Endothelial cell of umbilical vein (primary cell): ENCODE measurements at regions not wholly inside any gene's neighbourhood (a gene's known extent, or its start where the extent isn't known, plus 50 kb on each side); places are given as distances from the start of the nearest gene placed in this dataset.

Experiments used
- BruUV-seq: library from RNA; stranded (reverse); fragments of 400-500 nt; replicated peaks from 2 replicates; lab custom pipeline; 2021; lab: Mats Ljungman, UMichigan
- CTCF ChIA-PET: fragments of 300-600, 350-600 bp; sonication (Branson Sonifier 250); formaldehyde crosslinking; loops from one replicate; lab custom pipeline; 2021; ENCODE audit warnings: antibody characterized with exemption, inconsistent platforms; lab: Charles Lee
- POLR2A ChIA-PET: fragments of 300-600, 350-600 bp; sonication (Branson Sonifier 250); formaldehyde crosslinking; loops from one replicate; lab custom pipeline; 2021; ENCODE audit warnings: antibody characterized with exemption, inconsistent platforms; lab: Charles Lee
- DNase-seq: peaks from one replicate; pipeline ENCODE4 v3.0.0-alpha.2; 2011; ENCODE audit warnings: low read depth, low spot score
- FAIRE-seq: peaks from 2 replicates; lab custom pipeline; 2011; peaks lifted over from hg19 to GRCh38; lab: Jason Lieb, UNC
- H2AFZ ChIP-seq: 2 replicates; pipeline ENCODE4 v1.6.0; 2012; ENCODE audit warnings: low read depth, low read length, control low read depth, inconsistent platforms
- H3K27ac ChIP-seq: 2 replicates; pipeline ENCODE4 v1.5.1; 2011; ENCODE audit warnings: low read depth, mild to moderate bottlenecking, control low read depth, low read length, moderate library complexity; ENCODE audit not compliant: insufficient read depth
- H3K27me3 ChIP-seq, 2 experiments: 2 replicates each; pipeline versions ENCODE4 v1.6.0 to v1.6.1; 2011; ENCODE audit warnings: low read length in 2 of 2, mixed read lengths in 1 of 2; ENCODE audit not compliant: control insufficient read depth in 2 of 2, insufficient read depth in 2 of 2
- H3K36me3 ChIP-seq, 2 experiments: 2 replicates in 1 of 2; 3 replicates in 1 of 2; pipeline ENCODE4 v1.5.1; 2011; ENCODE audit warnings: low read length in 2 of 2, mild to moderate bottlenecking in 1 of 2, moderate library complexity in 1 of 2; ENCODE audit not compliant: control insufficient read depth in 2 of 2, insufficient read depth in 2 of 2; ENCODE audit errors: extremely low read depth in 1 of 2
- H3K4me1 ChIP-seq: 3 replicates; pipeline ENCODE4 v1.5.1; 2011; ENCODE audit warnings: mild to moderate bottlenecking, low read length; ENCODE audit not compliant: control insufficient read depth, insufficient read depth; ENCODE audit errors: extremely low read depth
- H3K4me2 ChIP-seq: 2 replicates; pipeline ENCODE4 v1.6.1; 2011; ENCODE audit warnings: low read length, control low read depth, mixed read lengths; ENCODE audit not compliant: insufficient read depth
- H3K4me3 ChIP-seq, 3 experiments: fragments of 200-600 bp in 1 of 3; sonication (generic), shearing (Covaris generic) in 1 of 3; replicated peaks in 1 of 3; 2 replicates each; pipeline ENCODE4 v1.5.1; 2011 to 2016; ENCODE audit warnings: control low read depth in 3 of 3, low read length in 3 of 3, mild to moderate bottlenecking in 2 of 3, inconsistent platforms in 1 of 3, low read depth in 1 of 3, moderate library complexity in 1 of 3; ENCODE audit not compliant: insufficient read depth in 1 of 3
- H3K79me2 ChIP-seq: 2 replicates; pipeline ENCODE4 v1.6.0; 2012; ENCODE audit warnings: low read length, inconsistent platforms; ENCODE audit not compliant: control insufficient read depth, insufficient read depth
- H3K9ac ChIP-seq: replicated peaks from 2 replicates; pipeline ENCODE3; 2011; ENCODE audit warnings: low read length, control low read depth; ENCODE audit not compliant: insufficient read depth; ENCODE audit errors: extremely low read depth
- H3K9me1 ChIP-seq: replicated peaks from 3 replicates; pipeline ENCODE4 v1.6.0; 2011; ENCODE audit warnings: mild to moderate bottlenecking, low read length; ENCODE audit not compliant: control insufficient read depth, insufficient read depth; ENCODE audit errors: extremely low read depth
- H3K9me3 ChIP-seq: replicated peaks from 2 replicates; pipeline ENCODE4 v1.5.1; 2012; ENCODE audit warnings: low read length, inconsistent platforms; ENCODE audit not compliant: control insufficient read depth, insufficient read depth
- H4K20me1 ChIP-seq: replicated peaks from 2 replicates; pipeline ENCODE3; 2011; ENCODE audit warnings: mild to moderate bottlenecking, low read length; ENCODE audit not compliant: control insufficient read depth, insufficient read depth; ENCODE audit errors: extremely low read depth
- CTCF ChIP-seq, 2 donors: IDR thresholded peaks; 1 replicate in 1 of 2; 2 replicates in 1 of 2; pipeline ENCODE4 v1.5.1; 2011; ENCODE audit warnings: low read length in 2 of 2, mild to moderate bottlenecking in 2 of 2, moderate library complexity in 2 of 2, control low read depth in 1 of 2, inconsistent platforms in 1 of 2, low read depth in 1 of 2; ENCODE audit not compliant: insufficient read depth in 1 of 2; ENCODE audit errors: extremely low read depth in 1 of 2
- EZH2 ChIP-seq: IDR thresholded peaks from 2 replicates; pipeline ENCODE4 v1.6.1; 2012; ENCODE audit warnings: borderline replicate concordance, low read depth, mild to moderate bottlenecking, moderate library complexity, low read length, inconsistent platforms; ENCODE audit not compliant: severe bottlenecking
- FOS ChIP-seq: IDR thresholded peaks from 2 replicates; pipeline ENCODE4 v1.6.1; 2011; ENCODE audit warnings: mild to moderate bottlenecking, low read length, moderate library complexity, borderline replicate concordance; ENCODE audit not compliant: insufficient read depth
- GATA2 ChIP-seq: IDR thresholded peaks from 2 replicates; pipeline ENCODE4 v1.7.0; 2011; ENCODE audit warnings: low read depth, mild to moderate bottlenecking, moderate library complexity, mixed read lengths, low read length; ENCODE audit not compliant: insufficient read length, insufficient read depth
- JUN ChIP-seq: IDR thresholded peaks from 2 replicates; pipeline ENCODE4 v1.6.1; 2011; ENCODE audit warnings: borderline replicate concordance, low read depth; ENCODE audit not compliant: insufficient read length, insufficient read depth
- MYC ChIP-seq: IDR thresholded peaks from one replicate; pipeline ENCODE4 v1.6.1; 2011; ENCODE audit warnings: mild to moderate bottlenecking, low read depth, low read length
- POLR2A ChIP-seq: IDR thresholded peaks from 2 replicates; pipeline ENCODE4 v1.6.1; 2012; ENCODE audit warnings: low read depth, mild to moderate bottlenecking, control low read depth, low read length
- POLR2AphosphoS5 ChIP-seq: IDR thresholded peaks from 2 replicates; pipeline ENCODE4 v1.6.1; 2012; ENCODE audit warnings: low read depth, mild to moderate bottlenecking, control low read depth, low read length, moderate library complexity; ENCODE audit not compliant: insufficient read depth
- dilution Hi-C: fragments of 300-500 bp; cut with MboI; formaldehyde crosslinking; loops from one replicate; pipeline ENCODE4 v1.15.0; 2019; ENCODE audit warnings: low sequenced_read_pairs; ENCODE audit not compliant: extremely low pct_ligation_motif_present
- intact Hi-C: fragments of 100-400 bp; cut with micrococcal nuclease; formaldehyde crosslinking; loops from one replicate; pipeline ENCODE4 v1.10.0; 2022
- TF ChIP-seq, protein P1 (sequence below): IDR thresholded peaks from 2 replicates; pipeline ENCODE4 v1.6.1; 2011; ENCODE audit not compliant: insufficient read depth, insufficient read length

GRCh38 chr13:73664851-73665250 is 469.4 kb downstream of the KLF12 start:
- CTCF ChIA-PET = no interaction called here
- Histone ChIP-seq H2AFZ (no peak overlapping the region), H3K9me1 (no peaks in the 10 kb centered on the region), H3K4me1 (no peaks in the 10 kb centered on the region), H4K20me1 (no peaks in the 10 kb centered on the region), H3K27me3 (peaks cover 0 to 3% of the 10 kb centered on the region in 2 experiments), H3K79me2 (no peaks in the 10 kb centered on the region), H3K4me3 (no peak overlapping the region), H3K9me3 (no peaks in the 10 kb centered on the region), H3K9ac (no peak overlapping the region), H3K4me2 (no peak overlapping the region), H3K36me3 (no peaks in the 10 kb centered on the region), H3K27ac (no peak overlapping the region)
- TF ChIP-seq, protein P1, sequence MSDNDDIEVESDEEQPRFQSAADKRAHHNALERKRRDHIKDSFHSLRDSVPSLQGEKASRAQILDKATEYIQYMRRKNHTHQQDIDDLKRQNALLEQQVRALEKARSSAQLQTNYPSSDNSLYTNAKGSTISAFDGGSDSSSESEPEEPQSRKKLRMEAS = no peak
- TF ChIP-seq POLR2A (no peak), EZH2 (no peak), JUN (no peak), MYC (no peak), GATA2 (no peak), CTCF (IDR thresholded peaks at IDR 0.05; ENCODE audit: extremely low read depth in 1 of 2, insufficient read depth in 1 of 2, low read depth in 1 of 2, low read length in 2 of 2) (no peak), POLR2AphosphoS5 (no peak), FOS (no peak)
- intact Hi-C loops = no loop called here
- no peak for FAIRE-seq
- no peak for DNase-seq
- dilution Hi-C loops = no loop called here
- POLR2A ChIA-PET = no interaction called here
- BruUV-seq = no TSS peak
